GM21515 (cell line): ENCODE measurements at regions not wholly inside any gene's neighbourhood (a gene's known extent, or its start where the extent isn't known, plus 50 kb on each side); places are given as distances from the start of the nearest gene placed in this dataset.

ENCODE experiments used
- ATAC-seq: cut with Tn5 transposase; IDR thresholded peaks from one replicate; pipeline ENCODE4 v1.9.1; 2021; ENCODE audit not compliant: unreplicated experiment

- no peak for ATAC-seq
Observed at GRCh38 chr10:83921984-83922860, 217.1 kb upstream of the GHITM start.

GRCh38 chr10:83925133-83925532 lies 214.2 kb upstream of the GHITM start:
- ATAC-seq: no peak

GRCh38 chr10:83926606-83927005 lies 212.7 kb upstream of the GHITM start:
- no peak for ATAC-seq

- ATAC-seq: no peak
Observed at GRCh38 chr10:83927166-83927565, 212.1 kb upstream of the GHITM start.

- no peak for ATAC-seq
Observed at GRCh38 chr10:83929399-83929798, 209.9 kb upstream of the GHITM start.

- ATAC-seq: no peak
Observed at GRCh38 chr10:83931669-83932068, 207.6 kb upstream of the GHITM start.

- no peak for ATAC-seq
Observed at GRCh38 chr10:83932245-83932644, 207.1 kb upstream of the GHITM start.

- ATAC-seq: no peak
Observed at GRCh38 chr10:83934062-83934461, 205.2 kb upstream of the GHITM start.

GRCh38 chr10:83934641-83935338 lies 204.5 kb upstream of the GHITM start:
- no peak for ATAC-seq

- ATAC-seq: no peak
Observed at GRCh38 chr10:83935339-83935736, 204.0 kb upstream of the GHITM start.

- no peak for ATAC-seq
Observed at GRCh38 chr10:83935911-83936310, 203.4 kb upstream of the GHITM start.

- ATAC-seq: no peak
Observed at GRCh38 chr10:83937161-83937560, 202.1 kb upstream of the GHITM start.

GRCh38 chr10:83937826-83938225 lies 201.5 kb upstream of the GHITM start:
- ATAC-seq: no peak

GRCh38 chr10:83941189-83941588 lies 198.1 kb upstream of the GHITM start:
- no peak for ATAC-seq

- ATAC-seq: no peak
Observed at GRCh38 chr10:83942410-83942809, 196.9 kb upstream of the GHITM start.

- ATAC-seq: no peak
Observed at GRCh38 chr10:83943049-83943448, 196.3 kb upstream of the GHITM start.

GRCh38 chr10:83943920-83944319 lies 195.4 kb upstream of the GHITM start:
- no peak for ATAC-seq

GRCh38 chr10:83945982-83946718 lies 193.2 kb upstream of the GHITM start:
- no peak for ATAC-seq

GRCh38 chr10:83952314-83952713 lies 187.0 kb upstream of the GHITM start:
- ATAC-seq: no peak

- no peak for ATAC-seq
Observed at GRCh38 chr10:83953589-83953988, 185.7 kb upstream of the GHITM start.

GRCh38 chr10:83954193-83954799 lies 185.0 kb upstream of the GHITM start:
- ATAC-seq: no peak
